GM13977 (cell line): ENCODE measurements at regions not wholly inside any gene's neighbourhood (a gene's known extent, or its start where the extent isn't known, plus 50 kb on each side); places are given as distances from the start of the nearest gene placed in this dataset.

ENCODE experiments used
- DNase-seq: peaks from one replicate; pipeline ENCODE4 v3.0.0; 2012; ENCODE audit warnings: low spot score
- CTCF ChIP-seq: IDR thresholded peaks from 2 replicates; pipeline ENCODE4 v1.5.1; 2012; ENCODE audit warnings: mild to moderate bottlenecking, control low read depth; ENCODE audit not compliant: insufficient read depth; ENCODE audit errors: extremely low read depth, missing control alignments
- in situ Hi-C: fragments of 300-500 bp; cut with MboI; formaldehyde crosslinking; loops from one replicate; pipeline ENCODE4 v1.12.0; 2022; ENCODE audit warnings: low sequenced_read_pairs, low pct_unique_long_range_greater_than_20kb, mixed read lengths, inconsistent platforms; ENCODE audit not compliant: unreplicated experiment

GRCh38 chr13:37942929-37943328, 73.4 kb upstream of the TRPC4 start:
- in situ Hi-C loops, result no loop called here
- no peak for TF ChIP-seq CTCF
- DNase-seq, result no peak

- in situ Hi-C loops, result no loop called here
- no peak for TF ChIP-seq CTCF
- DNase-seq, result no peak
Observed at GRCh38 chr13:37934339-37935191, 65.0 kb upstream of the TRPC4 start.

- in situ Hi-C loops, result no loop called here
- TF ChIP-seq CTCF, result no peak
- DNase-seq, result no peak
Observed at GRCh38 chr13:37929308-37929707, 59.7 kb upstream of the TRPC4 start.

GRCh38 chr13:37927561-37927960, 58.0 kb upstream of the TRPC4 start:
- DNase-seq, result no peak
- TF ChIP-seq CTCF, result no peak
- in situ Hi-C loops, result no loop called here

- TF ChIP-seq CTCF, result no peak
- in situ Hi-C loops, result no loop called here
- DNase-seq, result no peak
Observed at GRCh38 chr13:37925878-37926473, 56.4 kb upstream of the TRPC4 start.

- in situ Hi-C loops, result no loop called here
- TF ChIP-seq CTCF, result no peak
Observed at GRCh38 chr13:37923236-37923635, 53.7 kb upstream of the TRPC4 start.

More at GRCh38 chr13:37923236-37923635, 53.7 kb upstream of the TRPC4 start:
- no peak for DNase-seq
